Stimulated activated CD8-positive, alpha-beta memory T cell treated with anti-CD3 and anti-CD28 coated beads, Interleukin-12 subunit alpha, Interleukin-12 subunit beta, amount 100 ng/mL, for 4 hours (primary cell): ENCODE measurements at regions not wholly inside any gene's neighbourhood (a gene's known extent, or its start where the extent isn't known, plus 50 kb on each side); places are given as distances from the start of the nearest gene placed in this dataset.

Experiments used
- DNase-seq: peaks from one replicate; pipeline ENCODE4 v3.0.0-alpha.2; 2020; ENCODE audit warnings: low read depth

DNA sequence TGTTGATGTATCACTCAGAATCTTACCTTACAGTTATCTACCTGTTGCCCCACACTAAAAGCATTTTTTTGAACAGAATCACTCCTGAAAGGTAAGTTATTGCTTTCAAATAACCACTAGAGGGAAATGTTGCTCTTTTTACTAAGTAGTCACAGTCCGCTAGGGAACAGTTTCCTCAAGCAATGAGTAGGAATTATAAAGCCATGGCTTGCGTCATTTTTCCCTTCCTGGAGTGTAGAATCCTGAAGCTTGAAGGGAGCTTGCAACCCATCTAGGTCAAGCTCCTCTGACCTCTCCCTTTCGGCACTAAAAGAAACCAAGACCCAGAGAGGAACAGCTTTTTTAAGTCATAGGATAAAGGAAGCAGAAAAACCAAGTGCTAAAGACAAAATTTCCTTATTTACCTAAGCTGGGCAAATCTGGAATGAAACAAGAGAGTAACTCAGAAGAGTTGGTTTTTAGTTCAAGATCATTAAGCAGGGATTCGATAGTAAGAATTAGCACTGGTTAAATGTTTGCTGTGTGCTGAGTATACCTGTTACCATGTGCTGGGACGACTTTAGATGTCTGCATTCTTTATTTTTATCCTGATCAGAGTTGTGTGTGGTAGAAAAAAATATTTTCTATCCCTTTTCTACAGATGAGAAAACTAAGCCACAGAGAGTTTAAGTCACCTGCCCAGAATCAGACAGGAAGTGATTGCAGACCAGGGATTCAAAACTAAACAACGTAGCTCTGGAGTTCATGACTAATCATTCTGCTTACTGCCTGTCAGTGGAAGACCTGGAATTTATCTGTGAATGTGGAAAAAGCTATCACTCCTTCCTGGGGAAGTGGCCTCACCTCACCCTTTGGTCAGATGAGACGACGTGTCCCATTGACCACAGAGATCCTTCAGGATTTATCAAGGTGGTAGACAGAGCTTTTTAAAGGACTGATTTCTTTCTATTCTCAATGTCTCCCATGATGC lies 631.5 kb downstream of the RAB28 start:
- no peak for DNase-seq

DNA sequence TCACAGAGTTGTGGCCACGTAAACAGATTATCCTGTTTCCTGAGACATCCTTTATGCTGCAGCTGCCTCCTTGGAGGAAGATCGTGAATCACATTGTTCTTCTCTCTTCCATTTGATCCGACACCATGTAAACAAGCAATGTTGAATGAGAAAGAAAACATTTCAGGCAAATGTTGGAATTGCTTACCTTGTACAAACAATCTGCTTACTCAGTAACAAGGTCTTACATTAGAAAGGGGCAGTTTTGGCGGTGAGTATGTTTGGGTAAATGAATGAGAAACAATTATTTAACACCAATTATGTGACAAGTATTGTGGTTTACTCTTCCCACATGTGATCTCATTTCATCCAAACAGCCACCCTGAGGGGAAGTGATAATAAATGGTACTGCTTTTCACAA lies 637.8 kb downstream of the RAB28 start:
- DNase-seq = no peak

DNA sequence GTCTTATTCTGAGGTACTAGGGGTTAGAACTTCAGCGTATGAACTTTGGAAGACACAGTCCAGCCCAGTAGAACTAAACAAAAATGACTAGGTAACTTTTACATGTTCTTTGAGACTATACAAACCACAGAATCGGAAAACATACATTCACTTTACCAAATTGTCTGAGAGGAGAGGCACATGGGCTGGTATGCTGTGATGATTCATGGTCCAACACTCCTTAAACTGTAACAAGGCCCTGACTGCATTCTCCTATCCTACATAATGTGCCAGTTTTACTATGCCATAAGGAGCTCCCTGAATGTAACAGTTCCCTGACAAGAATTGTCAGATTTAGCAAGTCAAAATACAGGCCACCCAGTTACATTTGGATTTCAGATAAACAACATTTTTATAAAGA lies 640.0 kb downstream of the RAB28 start:
- no peak for DNase-seq

GRCh38 chr4:12827966-12828365 lies 656.2 kb downstream of the RAB28 start:
- no peak for DNase-seq

GRCh38 chr4:12791536-12791935 lies 692.6 kb downstream of the RAB28 start:
- DNase-seq = no peak

DNA sequence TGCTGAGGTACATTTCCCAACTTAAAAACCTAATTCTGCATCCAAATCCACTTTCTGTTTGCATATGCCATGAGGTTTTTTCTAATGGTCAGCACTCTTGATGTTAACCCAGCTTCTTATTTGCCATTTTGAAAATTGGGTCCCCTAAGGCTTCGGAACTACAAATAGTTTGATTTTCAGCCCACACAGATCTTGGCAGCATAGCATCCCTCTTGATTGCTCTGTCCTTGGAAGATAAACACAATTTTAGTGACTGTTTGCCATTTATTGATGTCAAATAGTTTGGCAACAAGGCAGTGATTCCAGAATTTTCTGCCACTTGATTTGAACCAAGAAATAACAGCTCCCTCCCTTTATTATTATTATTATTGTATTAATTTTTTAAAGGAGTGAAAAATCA lies 696.9 kb downstream of the RAB28 start:
- no peak for DNase-seq

DNA sequence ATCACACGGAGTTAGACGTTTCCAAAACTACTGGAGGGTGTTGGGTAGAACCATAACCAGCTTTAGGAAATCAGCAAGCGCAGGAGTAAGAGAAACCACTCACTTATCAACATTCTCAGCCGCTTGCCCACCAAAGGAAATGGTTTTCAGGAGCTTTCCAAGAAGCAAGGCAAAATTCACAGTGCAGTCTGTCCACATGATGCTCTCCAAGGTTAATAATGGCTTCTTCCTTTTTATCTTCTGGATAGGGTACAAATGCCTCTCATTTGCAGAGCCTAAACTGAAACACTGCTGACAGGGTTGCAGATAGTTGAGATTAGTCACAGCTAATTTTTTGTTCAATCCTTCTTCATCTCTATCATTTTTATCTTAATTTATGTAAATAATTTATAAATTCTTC lies 705.4 kb downstream of the RAB28 start:
- DNase-seq = no peak

DNA sequence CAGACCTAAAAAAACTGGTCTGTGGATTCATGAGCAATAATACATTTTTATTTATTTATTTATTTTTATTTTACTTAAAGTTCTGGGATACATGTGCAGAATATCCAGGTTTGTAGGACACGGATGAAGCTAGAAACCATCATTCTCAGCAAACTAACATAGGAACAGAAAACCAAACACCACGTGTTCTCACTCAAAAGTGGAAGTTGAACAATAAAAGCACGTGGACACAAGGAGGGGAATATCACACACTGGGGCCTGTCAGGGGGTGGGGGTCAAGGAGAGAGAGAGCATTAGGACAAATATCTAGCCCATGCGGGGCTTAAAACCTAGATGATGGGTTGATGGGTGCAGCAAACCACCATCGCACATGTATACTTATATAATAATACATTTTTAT lies 705.9 kb downstream of the RAB28 start:
- DNase-seq = no peak

DNA sequence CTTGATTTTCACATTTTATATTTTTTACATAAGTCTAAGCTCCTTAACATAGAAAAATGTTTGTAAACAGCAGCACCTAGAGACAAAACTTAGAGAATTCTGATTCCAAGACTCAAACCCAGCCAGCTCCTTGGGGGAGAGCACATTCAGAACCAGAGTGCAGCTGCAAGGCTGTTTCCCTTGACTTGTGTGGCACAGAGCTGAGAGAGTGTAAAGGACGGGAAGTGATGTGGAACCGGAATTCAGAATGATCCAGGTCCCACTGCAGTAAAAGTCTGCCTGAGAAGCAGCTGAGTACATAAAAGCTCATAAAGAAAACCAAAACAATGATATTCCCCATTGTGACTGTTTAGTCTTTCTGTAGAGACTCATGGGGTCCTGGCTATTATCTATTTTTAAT lies 713.8 kb downstream of the RAB28 start:
- DNase-seq = no peak

DNA sequence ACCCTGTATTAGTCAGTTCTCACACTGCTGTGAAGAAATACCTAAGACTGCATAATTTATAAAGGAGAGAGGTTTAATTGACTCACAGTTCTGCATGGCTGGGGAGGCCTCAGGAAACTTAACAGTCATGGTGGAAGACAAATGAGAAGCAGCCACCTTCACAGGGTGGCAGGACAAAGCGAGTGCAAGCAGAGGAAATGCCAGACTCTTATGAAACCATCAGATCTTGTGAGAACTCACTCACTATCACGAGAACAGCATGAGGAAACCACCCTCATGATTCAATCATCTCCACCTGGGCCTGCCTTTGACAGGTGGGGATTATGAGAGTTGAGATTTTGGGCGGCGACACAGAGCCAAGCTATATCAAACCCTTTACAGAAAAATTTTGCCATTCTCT lies 722.4 kb downstream of the RAB28 start:
- no peak for DNase-seq

- no peak for DNase-seq
These were observed 737.0 kb downstream of the RAB28 start for GRCh38 chr4:12747154-12747553.

- DNase-seq = no peak
These were observed 737.9 kb downstream of the RAB28 start for GRCh38 chr4:12746221-12746620.

DNA sequence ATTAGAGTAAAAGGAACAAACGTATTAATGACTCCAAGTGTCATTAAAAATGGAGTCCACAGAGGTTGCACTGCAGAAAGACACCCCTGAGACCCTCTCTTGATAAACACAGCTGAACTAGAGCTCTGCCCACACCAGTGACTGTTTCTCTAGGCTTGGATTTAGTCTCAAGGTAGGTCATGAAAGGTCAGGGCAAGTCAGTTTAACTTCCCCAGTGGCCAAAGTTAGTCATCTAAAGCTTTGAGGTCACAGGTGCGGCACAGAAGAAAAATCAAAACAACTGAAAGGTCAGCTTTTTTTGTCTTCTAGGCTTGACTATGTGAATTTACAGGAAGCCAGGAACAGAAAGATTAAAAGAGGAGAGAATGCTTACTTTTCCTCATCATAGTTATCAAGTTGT lies 749.6 kb downstream of the RAB28 start:
- no peak for DNase-seq

- no peak for DNase-seq
These were observed 754.8 kb downstream of the RAB28 start for GRCh38 chr4:12729384-12729783.

DNA sequence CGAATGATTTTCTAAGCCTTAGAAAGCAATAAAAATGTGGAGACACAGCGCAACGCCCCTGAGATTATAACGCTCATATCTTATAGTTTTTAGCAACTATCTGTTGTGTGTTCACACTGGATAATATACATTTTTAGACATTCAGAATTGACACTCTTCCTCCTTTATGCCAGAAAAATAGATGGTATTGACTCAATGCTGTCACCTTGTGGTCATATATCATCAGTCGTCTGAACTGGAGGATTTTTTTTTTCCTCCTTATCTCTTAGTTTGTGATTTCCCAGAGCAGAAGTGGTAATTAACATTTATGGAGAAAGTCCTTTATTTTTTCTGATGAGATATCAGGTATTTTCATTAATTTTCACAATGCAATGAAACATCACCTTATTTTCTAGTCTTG lies 759.6 kb downstream of the RAB28 start:
- DNase-seq = no peak

GRCh38 chr4:12723849-12724447 lies 760.2 kb downstream of the RAB28 start:
- no peak for DNase-seq

DNA sequence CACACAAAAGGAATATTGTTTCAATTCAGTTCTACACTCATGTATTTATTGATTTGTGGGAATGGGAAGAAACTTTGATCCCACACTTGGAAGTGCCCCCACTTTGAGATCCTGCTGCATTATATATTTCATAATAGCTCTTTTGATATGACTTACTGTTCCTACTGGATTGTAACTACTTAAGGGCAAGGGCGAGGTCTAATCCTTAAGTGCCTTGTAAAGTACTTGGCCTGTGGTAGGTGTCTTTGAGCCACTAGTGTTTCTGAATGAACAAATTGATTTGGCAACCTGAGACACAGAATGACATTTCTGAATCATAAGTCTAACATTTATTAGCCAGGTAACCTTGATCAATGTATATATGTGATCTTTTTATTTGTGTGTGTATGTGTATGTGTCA lies 767.2 kb downstream of the RAB28 start:
- DNase-seq = no peak

- no peak for DNase-seq
These were observed 771.3 kb downstream of the RAB28 start for GRCh38 chr4:12712648-12713339.

DNA sequence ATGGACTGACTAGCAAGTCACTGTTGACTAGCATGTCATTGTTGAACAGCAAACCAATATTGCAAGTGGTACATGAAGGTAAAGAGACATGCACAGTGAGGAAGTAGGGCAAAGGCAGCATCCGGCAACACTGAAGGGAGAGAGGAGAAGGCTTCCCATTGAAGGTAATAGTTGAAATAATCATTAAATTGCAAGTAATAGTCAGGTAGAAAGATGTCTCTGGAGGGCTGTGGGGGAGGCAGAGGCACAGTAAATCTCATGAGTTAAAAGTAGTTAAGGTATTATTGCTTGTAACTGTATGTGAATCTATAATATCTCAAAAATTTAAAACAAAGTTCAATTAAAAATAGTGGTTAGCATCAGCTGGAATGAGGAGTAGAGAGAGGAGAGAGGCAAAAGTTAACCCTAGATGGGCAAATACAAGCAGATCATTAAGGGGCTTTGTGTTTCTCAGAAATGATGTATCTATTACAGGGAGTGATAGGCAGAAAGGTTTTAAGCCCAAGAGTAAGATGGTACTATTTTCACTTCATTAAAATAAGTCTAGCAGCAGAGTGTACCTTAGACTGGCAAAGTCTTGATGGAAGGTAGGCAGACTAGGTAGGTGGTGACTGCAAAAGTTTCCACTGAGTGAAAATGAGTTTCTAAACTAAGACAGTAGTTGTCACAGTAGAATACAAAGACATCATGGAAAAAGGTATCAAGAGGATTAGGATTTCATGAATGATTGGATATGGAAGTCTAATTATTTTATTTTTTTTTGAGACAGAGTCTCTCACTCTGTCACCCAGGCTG lies 776.6 kb downstream of the RAB28 start:
- no peak for DNase-seq

GRCh38 chr4:12703036-12703435 lies 781.1 kb downstream of the RAB28 start:
- no peak for DNase-seq

DNA sequence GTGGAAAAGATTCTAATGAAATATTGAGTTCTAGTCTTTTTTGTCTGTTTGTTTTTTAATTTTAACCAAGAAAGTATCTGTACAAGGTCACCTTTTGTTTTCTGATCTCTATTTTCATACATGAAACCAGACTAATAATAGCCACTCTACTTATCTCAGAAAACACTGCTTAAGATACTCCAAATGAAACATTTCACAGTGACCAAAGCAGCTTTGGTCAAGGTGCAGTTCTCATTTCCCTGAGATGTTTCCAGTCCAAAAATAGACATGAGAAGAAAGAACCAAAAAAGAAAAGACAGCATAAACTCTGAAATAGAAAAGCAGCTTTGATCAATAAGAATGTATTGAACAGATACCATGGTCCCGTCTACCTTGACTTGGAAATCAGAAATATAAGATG lies 782.8 kb downstream of the RAB28 start:
- DNase-seq = no peak

DNA sequence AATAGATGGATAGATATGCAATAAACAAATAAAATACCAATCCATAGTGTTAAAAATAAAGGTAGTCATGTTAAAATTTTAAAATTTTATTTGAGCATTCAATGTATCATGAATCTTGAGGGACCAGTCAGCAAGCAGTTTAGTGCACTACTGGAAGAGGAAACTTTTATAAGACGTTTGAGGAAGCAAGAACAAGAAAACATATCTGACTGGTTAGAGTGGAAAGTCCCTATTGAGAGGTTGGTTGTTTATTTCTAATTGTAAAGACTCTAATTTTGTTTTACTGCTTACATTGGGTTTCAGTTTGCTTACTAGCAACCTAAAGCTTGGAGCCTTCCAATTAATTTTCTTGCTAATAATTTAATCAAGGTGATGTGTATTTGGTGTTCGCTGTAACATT lies 786.2 kb downstream of the RAB28 start:
- DNase-seq = no peak
